Endothelial cell of umbilical vein (primary cell): ENCODE measurements at regions not wholly inside any gene's neighbourhood (a gene's known extent, or its start where the extent isn't known, plus 50 kb on each side); places are given as distances from the start of the nearest gene placed in this dataset.

Source experiments
- BruUV-seq: library from RNA; stranded (reverse); fragments of 400-500 nt; replicated peaks from 2 replicates; lab custom pipeline; 2021; lab: Mats Ljungman, UMichigan
- CTCF ChIA-PET: fragments of 300-600, 350-600 bp; sonication (Branson Sonifier 250); formaldehyde crosslinking; loops from one replicate; lab custom pipeline; 2021; ENCODE audit warnings: antibody characterized with exemption, inconsistent platforms; lab: Charles Lee
- POLR2A ChIA-PET: fragments of 300-600, 350-600 bp; sonication (Branson Sonifier 250); formaldehyde crosslinking; loops from one replicate; lab custom pipeline; 2021; ENCODE audit warnings: antibody characterized with exemption, inconsistent platforms; lab: Charles Lee
- DNase-seq: peaks from one replicate; pipeline ENCODE4 v3.0.0-alpha.2; 2011; ENCODE audit warnings: low read depth, low spot score
- FAIRE-seq: peaks from 2 replicates; lab custom pipeline; 2011; peaks lifted over from hg19 to GRCh38; lab: Jason Lieb, UNC
- H2AFZ ChIP-seq: 2 replicates; pipeline ENCODE4 v1.6.0; 2012; ENCODE audit warnings: low read depth, low read length, control low read depth, inconsistent platforms
- H3K27ac ChIP-seq: 2 replicates; pipeline ENCODE4 v1.5.1; 2011; ENCODE audit warnings: low read depth, mild to moderate bottlenecking, control low read depth, low read length, moderate library complexity; ENCODE audit not compliant: insufficient read depth
- H3K27me3 ChIP-seq, 2 experiments: 2 replicates each; pipeline versions ENCODE4 v1.6.0 to v1.6.1; 2011; ENCODE audit warnings: low read length in 2 of 2, mixed read lengths in 1 of 2; ENCODE audit not compliant: control insufficient read depth in 2 of 2, insufficient read depth in 2 of 2
- H3K36me3 ChIP-seq, 2 experiments: 2 replicates in 1 of 2; 3 replicates in 1 of 2; pipeline ENCODE4 v1.5.1; 2011; ENCODE audit warnings: low read length in 2 of 2, mild to moderate bottlenecking in 1 of 2, moderate library complexity in 1 of 2; ENCODE audit not compliant: control insufficient read depth in 2 of 2, insufficient read depth in 2 of 2; ENCODE audit errors: extremely low read depth in 1 of 2
- H3K4me1 ChIP-seq: 3 replicates; pipeline ENCODE4 v1.5.1; 2011; ENCODE audit warnings: mild to moderate bottlenecking, low read length; ENCODE audit not compliant: control insufficient read depth, insufficient read depth; ENCODE audit errors: extremely low read depth
- H3K4me2 ChIP-seq: 2 replicates; pipeline ENCODE4 v1.6.1; 2011; ENCODE audit warnings: low read length, control low read depth, mixed read lengths; ENCODE audit not compliant: insufficient read depth
- H3K4me3 ChIP-seq, 3 experiments: fragments of 200-600 bp in 1 of 3; sonication (generic), shearing (Covaris generic) in 1 of 3; replicated peaks in 1 of 3; 2 replicates each; pipeline ENCODE4 v1.5.1; 2011 to 2016; ENCODE audit warnings: control low read depth in 3 of 3, low read length in 3 of 3, mild to moderate bottlenecking in 2 of 3, inconsistent platforms in 1 of 3, low read depth in 1 of 3, moderate library complexity in 1 of 3; ENCODE audit not compliant: insufficient read depth in 1 of 3
- H3K79me2 ChIP-seq: 2 replicates; pipeline ENCODE4 v1.6.0; 2012; ENCODE audit warnings: low read length, inconsistent platforms; ENCODE audit not compliant: control insufficient read depth, insufficient read depth
- H3K9ac ChIP-seq: replicated peaks from 2 replicates; pipeline ENCODE3; 2011; ENCODE audit warnings: low read length, control low read depth; ENCODE audit not compliant: insufficient read depth; ENCODE audit errors: extremely low read depth
- H3K9me1 ChIP-seq: replicated peaks from 3 replicates; pipeline ENCODE4 v1.6.0; 2011; ENCODE audit warnings: mild to moderate bottlenecking, low read length; ENCODE audit not compliant: control insufficient read depth, insufficient read depth; ENCODE audit errors: extremely low read depth
- H3K9me3 ChIP-seq: replicated peaks from 2 replicates; pipeline ENCODE4 v1.5.1; 2012; ENCODE audit warnings: low read length, inconsistent platforms; ENCODE audit not compliant: control insufficient read depth, insufficient read depth
- H4K20me1 ChIP-seq: replicated peaks from 2 replicates; pipeline ENCODE3; 2011; ENCODE audit warnings: mild to moderate bottlenecking, low read length; ENCODE audit not compliant: control insufficient read depth, insufficient read depth; ENCODE audit errors: extremely low read depth
- EZH2 ChIP-seq: IDR thresholded peaks from 2 replicates; pipeline ENCODE4 v1.6.1; 2012; ENCODE audit warnings: borderline replicate concordance, low read depth, mild to moderate bottlenecking, moderate library complexity, low read length, inconsistent platforms; ENCODE audit not compliant: severe bottlenecking
- FOS ChIP-seq: IDR thresholded peaks from 2 replicates; pipeline ENCODE4 v1.6.1; 2011; ENCODE audit warnings: mild to moderate bottlenecking, low read length, moderate library complexity, borderline replicate concordance; ENCODE audit not compliant: insufficient read depth
- GATA2 ChIP-seq: IDR thresholded peaks from 2 replicates; pipeline ENCODE4 v1.7.0; 2011; ENCODE audit warnings: low read depth, mild to moderate bottlenecking, moderate library complexity, mixed read lengths, low read length; ENCODE audit not compliant: insufficient read length, insufficient read depth
- JUN ChIP-seq: IDR thresholded peaks from 2 replicates; pipeline ENCODE4 v1.6.1; 2011; ENCODE audit warnings: borderline replicate concordance, low read depth; ENCODE audit not compliant: insufficient read length, insufficient read depth
- MYC ChIP-seq: IDR thresholded peaks from one replicate; pipeline ENCODE4 v1.6.1; 2011; ENCODE audit warnings: mild to moderate bottlenecking, low read depth, low read length
- POLR2A ChIP-seq: IDR thresholded peaks from 2 replicates; pipeline ENCODE4 v1.6.1; 2012; ENCODE audit warnings: low read depth, mild to moderate bottlenecking, control low read depth, low read length
- POLR2AphosphoS5 ChIP-seq: IDR thresholded peaks from 2 replicates; pipeline ENCODE4 v1.6.1; 2012; ENCODE audit warnings: low read depth, mild to moderate bottlenecking, control low read depth, low read length, moderate library complexity; ENCODE audit not compliant: insufficient read depth
- dilution Hi-C: fragments of 300-500 bp; cut with MboI; formaldehyde crosslinking; loops from one replicate; pipeline ENCODE4 v1.15.0; 2019; ENCODE audit warnings: low sequenced_read_pairs; ENCODE audit not compliant: extremely low pct_ligation_motif_present
- intact Hi-C: fragments of 100-400 bp; cut with micrococcal nuclease; formaldehyde crosslinking; loops from one replicate; pipeline ENCODE4 v1.10.0; 2022
- TF ChIP-seq, protein P1 (sequence below): IDR thresholded peaks from 2 replicates; pipeline ENCODE4 v1.6.1; 2011; ENCODE audit not compliant: insufficient read depth, insufficient read length
- TF ChIP-seq, protein P2 (sequence below), 2 donors: IDR thresholded peaks; 1 replicate in 1 of 2; 2 replicates in 1 of 2; pipeline ENCODE4 v1.5.1; 2011; ENCODE audit warnings: low read length in 2 of 2, mild to moderate bottlenecking in 2 of 2, moderate library complexity in 2 of 2, control low read depth in 1 of 2, inconsistent platforms in 1 of 2, low read depth in 1 of 2; ENCODE audit not compliant: insufficient read depth in 1 of 2; ENCODE audit errors: extremely low read depth in 1 of 2

DNA sequence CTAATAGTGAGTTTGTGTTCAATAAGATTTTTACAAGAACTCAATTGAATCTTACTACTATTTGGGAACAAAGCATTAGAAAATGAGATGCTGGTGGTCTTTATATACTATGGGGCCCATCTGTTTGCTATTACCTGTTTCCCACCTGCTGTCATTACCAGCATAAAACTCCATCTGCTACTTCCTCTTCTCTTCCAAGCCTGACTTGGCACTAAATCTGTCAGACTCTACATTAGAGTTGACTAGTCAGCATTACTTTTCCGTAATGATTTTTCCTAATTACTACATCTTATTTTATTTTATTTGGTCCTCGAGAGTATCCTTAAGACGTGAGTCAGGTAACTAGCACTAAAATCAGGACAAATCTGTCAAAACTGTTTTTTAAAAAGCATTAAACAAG lies 68.1 kb upstream of the KRR1 start:
- no TSS peak for BruUV-seq
- CTCF ChIA-PET = no interaction called here
- Histone ChIP-seq H3K4me3 (no peak overlapping the region), H3K9me3 (no peaks in the 10 kb centered on the region), H3K9ac (no peak overlapping the region), H3K27me3 (no peaks in the 10 kb centered on the region), H3K9me1 (no peaks in the 10 kb centered on the region), H3K4me1 (no peaks in the 10 kb centered on the region), H4K20me1 (no peaks in the 10 kb centered on the region), H3K79me2 (no peaks in the 10 kb centered on the region), H3K4me2 (no peak overlapping the region), H3K36me3 (no peaks in the 10 kb centered on the region), H2AFZ (no peak overlapping the region), H3K27ac (no peak overlapping the region)
- POLR2A ChIA-PET = no interaction called here
- dilution Hi-C loops = no loop called here
- no peak for TF ChIP-seq MYC
- TF ChIP-seq, protein P1, sequence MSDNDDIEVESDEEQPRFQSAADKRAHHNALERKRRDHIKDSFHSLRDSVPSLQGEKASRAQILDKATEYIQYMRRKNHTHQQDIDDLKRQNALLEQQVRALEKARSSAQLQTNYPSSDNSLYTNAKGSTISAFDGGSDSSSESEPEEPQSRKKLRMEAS = no peak
- DNase-seq = no peak
- FAIRE-seq = no peak
- intact Hi-C loops = no loop called here

DNA sequence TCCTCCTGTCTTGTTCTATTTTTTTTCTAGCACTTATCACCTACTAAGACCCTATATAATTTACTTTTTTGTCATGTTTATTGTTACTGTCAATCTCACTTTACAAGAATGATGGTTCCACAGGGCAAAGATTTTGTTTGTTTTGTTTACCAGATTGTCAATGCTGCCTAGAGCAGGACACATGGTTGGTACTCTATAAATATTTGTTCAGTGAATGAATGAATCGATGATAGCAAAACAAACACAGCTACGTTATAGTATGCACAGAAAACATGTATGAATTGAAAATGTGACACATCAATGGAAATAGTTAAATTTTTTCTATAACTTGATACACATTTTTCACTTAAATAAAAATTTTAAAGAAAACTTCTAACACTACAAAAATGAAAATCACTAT lies 67.1 kb upstream of the KRR1 start:
- CTCF ChIA-PET = interaction anchor here (0.6 kb wide), 1 partner anchor 453 kb away, joined by 3 read pairs; the partner anchor contains the start of gene PHLDA1
- dilution Hi-C loops = no loop called here
- FAIRE-seq = no peak

More for the DNA sequence above, 67.1 kb upstream of the KRR1 start:
- no peak overlapping the region for H3K4me2 ChIP-seq
- TF ChIP-seq POLR2A (no peak), JUN (no peak), EZH2 (no peak), POLR2AphosphoS5 (no peak), MYC (no peak), GATA2 (no peak), FOS (no peak)
- TF ChIP-seq, protein P2, sequence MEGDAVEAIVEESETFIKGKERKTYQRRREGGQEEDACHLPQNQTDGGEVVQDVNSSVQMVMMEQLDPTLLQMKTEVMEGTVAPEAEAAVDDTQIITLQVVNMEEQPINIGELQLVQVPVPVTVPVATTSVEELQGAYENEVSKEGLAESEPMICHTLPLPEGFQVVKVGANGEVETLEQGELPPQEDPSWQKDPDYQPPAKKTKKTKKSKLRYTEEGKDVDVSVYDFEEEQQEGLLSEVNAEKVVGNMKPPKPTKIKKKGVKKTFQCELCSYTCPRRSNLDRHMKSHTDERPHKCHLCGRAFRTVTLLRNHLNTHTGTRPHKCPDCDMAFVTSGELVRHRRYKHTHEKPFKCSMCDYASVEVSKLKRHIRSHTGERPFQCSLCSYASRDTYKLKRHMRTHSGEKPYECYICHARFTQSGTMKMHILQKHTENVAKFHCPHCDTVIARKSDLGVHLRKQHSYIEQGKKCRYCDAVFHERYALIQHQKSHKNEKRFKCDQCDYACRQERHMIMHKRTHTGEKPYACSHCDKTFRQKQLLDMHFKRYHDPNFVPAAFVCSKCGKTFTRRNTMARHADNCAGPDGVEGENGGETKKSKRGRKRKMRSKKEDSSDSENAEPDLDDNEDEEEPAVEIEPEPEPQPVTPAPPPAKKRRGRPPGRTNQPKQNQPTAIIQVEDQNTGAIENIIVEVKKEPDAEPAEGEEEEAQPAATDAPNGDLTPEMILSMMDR (IDR thresholded peaks at IDR 0.05; ENCODE audit: extremely low read depth in 1 of 2, insufficient read depth in 1 of 2, low read depth in 1 of 2, low read length in 2 of 2) = no peak
- TF ChIP-seq, protein P1 = no peak
- H3K27me3 ChIP-seq = no peaks in the 10 kb centered on the region
- BruUV-seq = no TSS peak
- no peaks in the 10 kb centered on the region for H3K36me3 ChIP-seq
- H3K4me1 ChIP-seq = no peaks in the 10 kb centered on the region
- intact Hi-C loops = no loop called here
- H2AFZ ChIP-seq = no peak overlapping the region
- POLR2A ChIA-PET = no interaction called here
- no peaks in the 10 kb centered on the region for H3K9me3 ChIP-seq
- no peaks in the 10 kb centered on the region for H4K20me1 ChIP-seq
- H3K79me2 ChIP-seq = no peaks in the 10 kb centered on the region
- no peak overlapping the region for H3K4me3 ChIP-seq
- no peak overlapping the region for H3K27ac ChIP-seq
- DNase-seq = no peak
- H3K9ac ChIP-seq = no peak overlapping the region
- no peaks in the 10 kb centered on the region for H3K9me1 ChIP-seq
